Endothelial cell of umbilical vein (primary cell): ENCODE measurements at regions not wholly inside any gene's neighbourhood (a gene's known extent, or its start where the extent isn't known, plus 50 kb on each side); places are given as distances from the start of the nearest gene placed in this dataset.
"Not testable (repeated sequence)": the region's sequence is repeated elsewhere in the genome, so short reads cannot be mapped to it uniquely, and the experiment has no call there.

ENCODE experiments used
- BruUV-seq: library from RNA; stranded (reverse); fragments of 400-500 nt; replicated peaks from 2 replicates; lab custom pipeline; 2021; lab: Mats Ljungman, UMichigan
- CTCF ChIA-PET: fragments of 300-600, 350-600 bp; sonication (Branson Sonifier 250); formaldehyde crosslinking; loops from one replicate; lab custom pipeline; 2021; ENCODE audit warnings: antibody characterized with exemption, inconsistent platforms; lab: Charles Lee
- POLR2A ChIA-PET: fragments of 300-600, 350-600 bp; sonication (Branson Sonifier 250); formaldehyde crosslinking; loops from one replicate; lab custom pipeline; 2021; ENCODE audit warnings: antibody characterized with exemption, inconsistent platforms; lab: Charles Lee
- DNase-seq: peaks from one replicate; pipeline ENCODE4 v3.0.0-alpha.2; 2011; ENCODE audit warnings: low read depth, low spot score
- FAIRE-seq: peaks from 2 replicates; lab custom pipeline; 2011; peaks lifted over from hg19 to GRCh38; lab: Jason Lieb, UNC
- H2AFZ ChIP-seq: 2 replicates; pipeline ENCODE4 v1.6.0; 2012; ENCODE audit warnings: low read depth, low read length, control low read depth, inconsistent platforms
- H3K27ac ChIP-seq: 2 replicates; pipeline ENCODE4 v1.5.1; 2011; ENCODE audit warnings: low read depth, mild to moderate bottlenecking, control low read depth, low read length, moderate library complexity; ENCODE audit not compliant: insufficient read depth
- H3K27me3 ChIP-seq, 2 experiments: 2 replicates each; pipeline versions ENCODE4 v1.6.0 to v1.6.1; 2011; ENCODE audit warnings: low read length in 2 of 2, mixed read lengths in 1 of 2; ENCODE audit not compliant: control insufficient read depth in 2 of 2, insufficient read depth in 2 of 2
- H3K36me3 ChIP-seq, 2 experiments: 2 replicates in 1 of 2; 3 replicates in 1 of 2; pipeline ENCODE4 v1.5.1; 2011; ENCODE audit warnings: low read length in 2 of 2, mild to moderate bottlenecking in 1 of 2, moderate library complexity in 1 of 2; ENCODE audit not compliant: control insufficient read depth in 2 of 2, insufficient read depth in 2 of 2; ENCODE audit errors: extremely low read depth in 1 of 2
- H3K4me1 ChIP-seq: 3 replicates; pipeline ENCODE4 v1.5.1; 2011; ENCODE audit warnings: mild to moderate bottlenecking, low read length; ENCODE audit not compliant: control insufficient read depth, insufficient read depth; ENCODE audit errors: extremely low read depth
- H3K4me2 ChIP-seq: 2 replicates; pipeline ENCODE4 v1.6.1; 2011; ENCODE audit warnings: low read length, control low read depth, mixed read lengths; ENCODE audit not compliant: insufficient read depth
- H3K4me3 ChIP-seq, 3 experiments: fragments of 200-600 bp in 1 of 3; sonication (generic), shearing (Covaris generic) in 1 of 3; replicated peaks in 1 of 3; 2 replicates each; pipeline ENCODE4 v1.5.1; 2011 to 2016; ENCODE audit warnings: control low read depth in 3 of 3, low read length in 3 of 3, mild to moderate bottlenecking in 2 of 3, inconsistent platforms in 1 of 3, low read depth in 1 of 3, moderate library complexity in 1 of 3; ENCODE audit not compliant: insufficient read depth in 1 of 3
- H3K79me2 ChIP-seq: 2 replicates; pipeline ENCODE4 v1.6.0; 2012; ENCODE audit warnings: low read length, inconsistent platforms; ENCODE audit not compliant: control insufficient read depth, insufficient read depth
- H3K9ac ChIP-seq: replicated peaks from 2 replicates; pipeline ENCODE3; 2011; ENCODE audit warnings: low read length, control low read depth; ENCODE audit not compliant: insufficient read depth; ENCODE audit errors: extremely low read depth
- H3K9me1 ChIP-seq: replicated peaks from 3 replicates; pipeline ENCODE4 v1.6.0; 2011; ENCODE audit warnings: mild to moderate bottlenecking, low read length; ENCODE audit not compliant: control insufficient read depth, insufficient read depth; ENCODE audit errors: extremely low read depth
- H3K9me3 ChIP-seq: replicated peaks from 2 replicates; pipeline ENCODE4 v1.5.1; 2012; ENCODE audit warnings: low read length, inconsistent platforms; ENCODE audit not compliant: control insufficient read depth, insufficient read depth
- H4K20me1 ChIP-seq: replicated peaks from 2 replicates; pipeline ENCODE3; 2011; ENCODE audit warnings: mild to moderate bottlenecking, low read length; ENCODE audit not compliant: control insufficient read depth, insufficient read depth; ENCODE audit errors: extremely low read depth
- dilution Hi-C: fragments of 300-500 bp; cut with MboI; formaldehyde crosslinking; loops from one replicate; pipeline ENCODE4 v1.15.0; 2019; ENCODE audit warnings: low sequenced_read_pairs; ENCODE audit not compliant: extremely low pct_ligation_motif_present
- intact Hi-C: fragments of 100-400 bp; cut with micrococcal nuclease; formaldehyde crosslinking; loops from one replicate; pipeline ENCODE4 v1.10.0; 2022

DNA sequence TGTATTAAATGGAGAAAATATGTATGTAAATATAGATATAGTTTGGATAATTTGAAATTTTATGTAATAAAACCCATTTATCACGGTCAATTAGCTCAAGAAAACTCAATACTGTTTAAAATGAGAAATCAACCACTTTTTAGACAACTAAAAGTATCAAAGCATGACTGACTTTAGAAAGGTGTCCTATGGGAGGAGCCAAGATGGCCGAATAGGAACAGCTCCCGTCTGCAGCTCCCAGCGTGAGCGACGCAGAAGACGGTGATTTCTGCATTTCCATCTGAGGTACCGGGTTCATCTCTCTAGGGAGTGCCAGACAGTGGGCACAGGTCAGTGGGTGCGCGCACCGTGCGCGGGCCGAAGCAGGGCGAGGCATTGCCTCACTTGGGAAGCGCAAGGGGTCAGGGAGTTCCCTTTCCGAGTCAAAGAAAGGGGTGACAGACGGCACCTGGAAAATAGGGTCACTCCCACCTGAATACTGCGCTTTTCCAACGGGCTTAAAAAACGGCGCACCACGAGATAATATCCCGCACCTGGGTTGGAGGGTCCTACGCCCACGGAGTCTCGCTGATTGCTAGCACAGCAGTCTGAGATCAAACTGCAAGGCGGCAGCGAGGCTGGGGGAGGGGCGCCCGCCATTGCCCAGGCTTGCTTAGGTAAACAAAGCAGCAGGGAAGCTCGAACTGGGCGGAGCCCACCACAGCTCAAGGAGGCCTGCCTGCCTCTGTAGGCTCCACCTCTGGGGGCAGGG is 182.8 kb upstream of the NECTIN3 start:
- FAIRE-seq, H3K4me3 ChIP-seq, H2AFZ ChIP-seq, H3K4me2 ChIP-seq, BruUV-seq, H4K20me1 ChIP-seq, H3K27me3 ChIP-seq, H3K9ac ChIP-seq, H3K27ac ChIP-seq, H3K9me1 ChIP-seq, intact Hi-C loops, POLR2A ChIA-PET, H3K79me2 ChIP-seq, dilution Hi-C loops, H3K9me3 ChIP-seq, H3K4me1 ChIP-seq, DNase-seq, H3K36me3 ChIP-seq, CTCF ChIA-PET: not testable (repeated sequence)

DNA sequence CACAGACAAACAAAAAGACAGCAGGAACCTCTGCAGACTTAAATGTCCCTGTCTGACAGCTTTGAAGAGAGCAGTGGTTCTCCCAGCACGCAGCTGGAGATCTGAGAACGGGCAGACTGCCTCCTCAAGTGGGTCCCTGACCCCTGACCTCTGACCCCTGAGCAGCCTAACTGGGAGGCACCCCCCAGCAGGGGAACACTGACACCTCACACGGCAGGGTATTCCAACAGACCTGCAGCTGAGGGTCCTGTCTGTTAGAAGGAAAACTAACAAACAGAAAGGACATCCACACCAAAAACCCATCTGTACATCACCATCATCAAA is 182.3 kb upstream of the NECTIN3 start:
- POLR2A ChIA-PET, CTCF ChIA-PET, H4K20me1 ChIP-seq, H2AFZ ChIP-seq, H3K79me2 ChIP-seq, BruUV-seq, H3K4me2 ChIP-seq, intact Hi-C loops, DNase-seq, FAIRE-seq, H3K27ac ChIP-seq, H3K4me1 ChIP-seq, H3K27me3 ChIP-seq, H3K4me3 ChIP-seq, H3K9ac ChIP-seq, H3K9me3 ChIP-seq, dilution Hi-C loops, H3K9me1 ChIP-seq, H3K36me3 ChIP-seq: not testable (repeated sequence)
